Hepatocyte (in vitro differentiated cells): ENCODE measurements at regions not wholly inside any gene's neighbourhood (a gene's known extent, or its start where the extent isn't known, plus 50 kb on each side); places are given as distances from the start of the nearest gene placed in this dataset.

Experiments
- DNase-seq: peaks from one replicate; pipeline ENCODE4 v3.0.0-alpha.2; 2016; ENCODE audit warnings: low spot score
- H2AFZ ChIP-seq: fragments of 200-600 bp; sonication (generic); 2 replicates; pipeline ENCODE4 v1.6.0; 2016; ENCODE audit warnings: antibody characterized with exemption, mild to moderate bottlenecking
- H3K27ac ChIP-seq: fragments of 200-600 bp; sonication (generic); 2 replicates; pipeline ENCODE4 v1.5.1; 2016; ENCODE audit warnings: mild to moderate bottlenecking
- H3K27me3 ChIP-seq: fragments of 200-600 bp; sonication (generic); 2 replicates; pipeline ENCODE4 v1.6.1; 2016
- H3K36me3 ChIP-seq: fragments of 200-600 bp; sonication (generic); replicated peaks from 2 replicates; pipeline ENCODE4 v1.5.1; 2016; ENCODE audit warnings: low read depth; ENCODE audit not compliant: insufficient read depth
- H3K4me1 ChIP-seq: fragments of 200-600 bp; sonication (generic); 2 replicates; pipeline ENCODE4 v1.5.1; 2016; ENCODE audit warnings: mild to moderate bottlenecking, moderate library complexity; ENCODE audit not compliant: insufficient read depth
- H3K4me2 ChIP-seq: fragments of 200-600 bp; sonication (generic); 2 replicates; pipeline ENCODE4 v1.6.0; 2016
- H3K4me3 ChIP-seq: fragments of 200-600 bp; sonication (generic); 2 replicates; pipeline ENCODE4 v1.5.1; 2016; ENCODE audit warnings: mild to moderate bottlenecking
- H3K79me2 ChIP-seq: fragments of 200-600 bp; sonication (generic); 2 replicates; pipeline ENCODE4 v1.6.0; 2017; ENCODE audit warnings: mild to moderate bottlenecking
- H3K9me2 ChIP-seq: fragments of 200-600 bp; sonication (generic); replicated peaks from 2 replicates; pipeline ENCODE4 v1.6.0; 2017; ENCODE audit warnings: mild to moderate bottlenecking; ENCODE audit not compliant: insufficient read depth
- H3K9me3 ChIP-seq: fragments of 200-600 bp; sonication (generic); 2 replicates; pipeline ENCODE4 v1.5.1; 2016; ENCODE audit warnings: low read depth, mild to moderate bottlenecking
- H4K20me1 ChIP-seq: fragments of 200-600 bp; sonication (generic); 2 replicates; pipeline ENCODE4 v1.6.0; 2016; ENCODE audit warnings: mild to moderate bottlenecking; ENCODE audit not compliant: insufficient read depth, poor library complexity, severe bottlenecking
- EZH2 ChIP-seq: fragments of 200-600 bp; sonication (generic); IDR thresholded peaks from 2 replicates; pipeline ENCODE4 v1.6.1; 2016; ENCODE audit warnings: antibody characterized with exemption, mild to moderate bottlenecking, borderline replicate concordance
- EZH2phosphoT487 ChIP-seq: fragments of 200-600 bp; sonication (generic); IDR thresholded peaks from one replicate; pipeline ENCODE4 v1.6.1; 2018; ENCODE audit warnings: antibody characterized with exemption, mild to moderate bottlenecking, low read depth, moderate library complexity; ENCODE audit not compliant: unreplicated experiment, severe bottlenecking
- WGBS: methylation state at CpG from one replicate; pipeline ENCODE4 v1.1.6; 2016; ENCODE audit warnings: low lambda C conversion rate; ENCODE audit errors: missing lambda C conversion rate; 5-methylcytosine and 5-hydroxymethylcytosine counted together
- TF ChIP-seq, protein P1 (sequence below): fragments of 200-600 bp; sonication (generic); IDR thresholded peaks from 2 replicates; pipeline ENCODE4 v1.5.1; 2016; ENCODE audit warnings: antibody characterized with exemption, mild to moderate bottlenecking; ENCODE audit not compliant: poor library complexity

DNA sequence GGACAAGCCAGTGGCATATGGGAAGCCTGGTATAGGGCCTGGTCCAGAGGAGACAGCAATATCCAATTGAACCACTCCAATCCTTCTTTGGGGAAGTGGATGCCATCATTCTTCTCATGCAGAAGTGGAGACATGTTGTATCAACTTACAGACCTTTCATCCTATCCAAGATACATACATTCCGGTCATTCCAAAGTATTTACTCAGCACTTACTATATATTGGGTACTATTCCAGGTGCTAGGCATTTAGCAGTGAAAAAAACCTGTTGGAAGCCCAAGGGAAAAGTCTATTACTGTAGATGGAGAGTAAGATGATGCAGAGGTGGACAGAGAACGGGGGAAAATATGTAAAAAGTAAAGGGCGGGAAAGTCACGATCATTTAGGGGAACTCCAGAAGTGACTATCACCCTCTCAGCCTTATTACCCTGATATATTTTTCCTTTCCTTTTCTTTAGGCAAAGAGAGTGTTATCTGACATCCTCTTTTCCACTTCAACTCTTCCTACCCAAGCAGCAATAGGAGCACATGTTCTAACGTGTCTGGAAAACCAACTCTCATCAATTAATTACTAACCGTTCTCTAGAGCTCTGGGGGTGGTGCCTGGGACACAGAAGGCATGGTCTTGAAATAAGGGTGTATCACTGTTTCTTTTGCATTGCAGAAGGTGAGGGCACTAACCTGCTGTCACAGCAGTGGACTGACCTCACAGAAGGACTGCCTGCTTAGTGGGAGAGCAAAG lies 210.1 kb upstream of the MAF start:
- 70% methylated on average over 6 of the region's 6 CpGs for WGBS
- H3K79me2 ChIP-seq: no peaks in the 10 kb centered on the region
- DNase-seq: no peak
- no peaks in the 10 kb centered on the region for H3K9me2 ChIP-seq
- no peaks in the 10 kb centered on the region for H3K9me3 ChIP-seq
- H3K4me3 ChIP-seq: no peak overlapping the region
- no peak for TF ChIP-seq EZH2phosphoT487
- TF ChIP-seq, protein P1, sequence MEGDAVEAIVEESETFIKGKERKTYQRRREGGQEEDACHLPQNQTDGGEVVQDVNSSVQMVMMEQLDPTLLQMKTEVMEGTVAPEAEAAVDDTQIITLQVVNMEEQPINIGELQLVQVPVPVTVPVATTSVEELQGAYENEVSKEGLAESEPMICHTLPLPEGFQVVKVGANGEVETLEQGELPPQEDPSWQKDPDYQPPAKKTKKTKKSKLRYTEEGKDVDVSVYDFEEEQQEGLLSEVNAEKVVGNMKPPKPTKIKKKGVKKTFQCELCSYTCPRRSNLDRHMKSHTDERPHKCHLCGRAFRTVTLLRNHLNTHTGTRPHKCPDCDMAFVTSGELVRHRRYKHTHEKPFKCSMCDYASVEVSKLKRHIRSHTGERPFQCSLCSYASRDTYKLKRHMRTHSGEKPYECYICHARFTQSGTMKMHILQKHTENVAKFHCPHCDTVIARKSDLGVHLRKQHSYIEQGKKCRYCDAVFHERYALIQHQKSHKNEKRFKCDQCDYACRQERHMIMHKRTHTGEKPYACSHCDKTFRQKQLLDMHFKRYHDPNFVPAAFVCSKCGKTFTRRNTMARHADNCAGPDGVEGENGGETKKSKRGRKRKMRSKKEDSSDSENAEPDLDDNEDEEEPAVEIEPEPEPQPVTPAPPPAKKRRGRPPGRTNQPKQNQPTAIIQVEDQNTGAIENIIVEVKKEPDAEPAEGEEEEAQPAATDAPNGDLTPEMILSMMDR: no peak
- no peak for TF ChIP-seq EZH2
- H3K4me1 ChIP-seq: no peaks in the 10 kb centered on the region
- no peak overlapping the region for H3K27ac ChIP-seq
- H3K4me2 ChIP-seq: no peak overlapping the region
- H3K27me3 ChIP-seq: no peaks in the 10 kb centered on the region
- no peaks in the 10 kb centered on the region for H4K20me1 ChIP-seq
- H3K36me3 ChIP-seq: no peaks in the 10 kb centered on the region
- H2AFZ ChIP-seq: no peak overlapping the region

DNA sequence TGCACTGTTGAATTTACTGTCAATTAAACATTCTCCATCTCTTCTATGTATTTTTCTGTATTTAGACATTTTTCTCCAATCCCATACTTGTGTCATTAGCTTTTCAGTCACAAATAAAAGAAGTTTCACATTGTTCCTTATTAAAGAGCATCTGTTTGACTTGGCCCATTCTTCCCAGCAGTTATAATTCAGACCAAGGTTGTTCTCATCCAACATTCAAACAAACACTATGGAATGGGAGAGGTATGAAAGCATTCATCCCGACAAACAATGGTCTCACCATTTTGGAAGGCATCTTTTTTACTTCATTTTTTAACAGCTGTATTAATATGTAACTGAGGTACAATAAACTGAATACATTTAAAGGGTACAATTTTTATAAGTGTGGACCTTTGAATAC lies 208.8 kb upstream of the MAF start:
- Histone ChIP-seq H3K36me3 (no peaks in the 10 kb centered on the region), H4K20me1 (no peaks in the 10 kb centered on the region), H3K4me2 (no peak overlapping the region), H3K27ac (no peak overlapping the region), H3K9me2 (no peaks in the 10 kb centered on the region), H3K9me3 (no peaks in the 10 kb centered on the region), H3K79me2 (no peaks in the 10 kb centered on the region), H3K4me3 (no peak overlapping the region), H2AFZ (no peak overlapping the region), H3K27me3 (no peaks in the 10 kb centered on the region), H3K4me1 (no peaks in the 10 kb centered on the region)
- no peak for DNase-seq
- no peak for TF ChIP-seq EZH2phosphoT487
- no peak for TF ChIP-seq EZH2
- TF ChIP-seq, protein P1: no peak
- 93% methylated on average over 1 of the region's 1 CpG for WGBS

DNA sequence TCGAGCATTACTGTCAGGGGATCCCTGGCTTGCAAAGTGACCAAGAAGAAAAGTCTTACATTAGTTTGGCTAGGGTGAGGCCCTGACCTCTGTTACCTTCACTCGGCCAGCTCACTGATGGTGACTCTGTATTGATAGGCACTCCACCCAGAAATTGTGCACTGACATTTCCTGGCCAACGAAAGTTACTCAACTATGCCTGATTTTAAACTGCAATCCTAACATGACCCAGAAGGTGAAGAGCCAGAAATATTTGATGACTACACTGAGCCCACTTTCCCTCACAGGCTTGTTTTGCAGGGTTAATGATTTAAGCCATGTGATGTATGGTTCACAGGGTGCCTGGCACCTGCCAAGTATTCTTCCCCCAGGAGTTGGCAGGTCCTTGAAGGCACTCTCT lies 208.2 kb upstream of the MAF start:
- Histone ChIP-seq H3K4me2 (no peak overlapping the region), H2AFZ (no peak overlapping the region), H4K20me1 (no peaks in the 10 kb centered on the region), H3K4me1 (no peaks in the 10 kb centered on the region), H3K27ac (no peak overlapping the region), H3K9me3 (no peaks in the 10 kb centered on the region), H3K9me2 (no peaks in the 10 kb centered on the region), H3K4me3 (no peak overlapping the region), H3K27me3 (no peaks in the 10 kb centered on the region), H3K79me2 (no peaks in the 10 kb centered on the region), H3K36me3 (no peaks in the 10 kb centered on the region)
- DNase-seq: no peak
- 82% methylated on average over 3 of the region's 3 CpGs for WGBS
- TF ChIP-seq EZH2phosphoT487 (no peak), EZH2 (no peak)
- TF ChIP-seq, protein P1: no peak

DNA sequence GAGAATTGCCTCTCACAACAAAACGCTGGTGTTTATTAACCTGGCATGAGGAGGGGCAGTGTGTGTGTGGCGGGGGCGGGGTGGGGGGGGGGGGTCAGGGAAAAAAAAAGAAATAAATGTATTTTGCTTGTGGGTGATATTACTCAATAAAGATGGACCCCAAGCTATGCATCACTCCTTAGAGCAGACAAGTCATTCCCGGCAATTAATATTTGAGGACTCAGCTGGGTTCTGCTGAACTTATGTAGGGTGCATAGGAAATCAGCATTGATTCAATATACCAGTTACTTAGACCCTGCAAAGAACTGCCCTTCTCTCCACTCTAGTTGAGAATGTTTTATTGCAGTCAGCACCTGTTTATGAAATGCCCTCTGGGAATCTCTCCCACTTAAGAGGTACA lies 206.2 kb upstream of the MAF start:
- H2AFZ ChIP-seq: no peak overlapping the region
- TF ChIP-seq, protein P1: no peak
- TF ChIP-seq EZH2 (no peak), EZH2phosphoT487 (no peak)
- WGBS: 85% methylated on average over 4 of the region's 4 CpGs

More for the DNA sequence above, 206.2 kb upstream of the MAF start:
- H3K27me3 ChIP-seq: no peaks in the 10 kb centered on the region
- H3K9me3 ChIP-seq: no peaks in the 10 kb centered on the region
- H3K4me1 ChIP-seq: no peaks in the 10 kb centered on the region
- H3K36me3 ChIP-seq: no peaks in the 10 kb centered on the region
- no peaks in the 10 kb centered on the region for H3K9me2 ChIP-seq
- H3K4me3 ChIP-seq: no peak overlapping the region
- no peaks in the 10 kb centered on the region for H3K79me2 ChIP-seq
- DNase-seq: no peak
- H4K20me1 ChIP-seq: no peaks in the 10 kb centered on the region
- H3K27ac ChIP-seq: no peak overlapping the region
- H3K4me2 ChIP-seq: no peak overlapping the region
